K562 (cell line): ENCODE measurements at regions not wholly inside any gene's neighbourhood (a gene's known extent, or its start where the extent isn't known, plus 50 kb on each side); places are given as distances from the start of the nearest gene placed in this dataset.

Experiments
- ATAC-seq: fragments of 200-7000 bp; cut with Tn5 transposase; 3 replicates; pipeline ENCODE4 v1.9.1; 2020; ENCODE audit warnings: moderate library complexity
- BruUV-seq: library from RNA; stranded (reverse); fragments of 400-500 nt; replicated peaks from 2 replicates; lab custom pipeline; 2021; lab: Mats Ljungman, UMichigan
- CTCF ChIA-PET: fragments of 300-600 bp; formaldehyde crosslinking; extraction: SDS; loops from one replicate; lab custom pipeline; 2021; ENCODE audit warnings: low intra/inter-chr PET ratio; lab: Yijun Ruan, JAX
- POLR2A ChIA-PET: fragments of 300-600, 350-650 bp; sonication (Branson Sonifier 250); formaldehyde crosslinking; extraction: SDS; loops from one replicate; lab custom pipeline; 2021; ENCODE audit warnings: antibody characterized with exemption, inconsistent platforms; lab: Yijun Ruan, JAX
- DNase-seq, 4 experiments: peaks; one replicate each; pipeline versions ENCODE4 v3.0.0 to v3.0.0-alpha.2; 2011 to 2018; ENCODE audit warnings: low spot score in 3 of 4, mixed read lengths in 3 of 4; ENCODE audit errors: extremely low read depth in 1 of 4
- FAIRE-seq: peaks from 2 replicates; lab custom pipeline; 2011; peaks lifted over from hg19 to GRCh38; lab: Jason Lieb, UNC
- H2AFZ ChIP-seq: 2 replicates; pipeline ENCODE4 v1.6.0; 2011; ENCODE audit warnings: low read depth, low read length, control low read depth, inconsistent platforms
- H3K27ac ChIP-seq: fragments of 200-600 bp; 3 replicates; pipeline ENCODE4 v1.8.0; 2011; ENCODE audit warnings: low read depth, mild to moderate bottlenecking, control low read depth, inconsistent platforms, low read length, moderate library complexity, mixed read lengths; ENCODE audit errors: extremely low read depth
- H3K27me3 ChIP-seq, 2 experiments: fragments of 300-600 bp in 1 of 2; 2 replicates in 1 of 2; 3 replicates in 1 of 2; pipeline versions ENCODE4 v1.6.0 to v1.8.0; 2011; ENCODE audit warnings: inconsistent platforms in 2 of 2, low read length in 2 of 2, mild to moderate bottlenecking in 1 of 2, mixed read lengths in 1 of 2, moderate library complexity in 1 of 2; ENCODE audit not compliant: control insufficient read depth in 2 of 2, insufficient read depth in 2 of 2
- H3K36me3 ChIP-seq: fragments of 300-600 bp; 3 replicates; pipeline ENCODE4 v1.8.0; 2011; ENCODE audit warnings: mild to moderate bottlenecking, low read length, inconsistent platforms; ENCODE audit not compliant: control insufficient read depth, insufficient read depth
- H3K4me1 ChIP-seq, 2 experiments: fragments of 200-600 bp in 1 of 2; replicated peaks in 1 of 2; 2 replicates in 1 of 2; 3 replicates in 1 of 2; pipeline versions ENCODE4 v1.5.1 to v1.8.0; 2011; ENCODE audit warnings: inconsistent platforms in 2 of 2, low read length in 2 of 2, mild to moderate bottlenecking in 1 of 2, mixed read lengths in 1 of 2, moderate library complexity in 1 of 2; ENCODE audit not compliant: control insufficient read depth in 2 of 2, insufficient read depth in 2 of 2
- H3K4me2 ChIP-seq: 2 replicates; pipeline ENCODE4 v1.6.1; 2011; ENCODE audit warnings: low read length, control low read depth, inconsistent platforms, mixed read lengths; ENCODE audit not compliant: insufficient read depth
- H3K4me3 ChIP-seq: fragments of 200-600 bp; sonication (generic), shearing (Covaris generic); 2 replicates; pipeline ENCODE4 v1.5.1; 2016; ENCODE audit warnings: control low read depth, inconsistent platforms
- H3K79me2 ChIP-seq: fragments of 200-600 bp; 3 replicates; pipeline ENCODE4 v1.8.0; 2011; ENCODE audit warnings: low read length, inconsistent platforms; ENCODE audit not compliant: control insufficient read depth, insufficient read depth
- H3K9ac ChIP-seq, 2 experiments: 2 replicates each; pipeline versions ENCODE4 v1.6.0 to v1.6.1; 2011; ENCODE audit warnings: low read depth in 2 of 2, low read length in 2 of 2, control low read depth in 1 of 2, inconsistent platforms in 1 of 2, mild to moderate bottlenecking in 1 of 2, mixed read lengths in 1 of 2; ENCODE audit not compliant: insufficient read depth in 1 of 2
- H3K9me1 ChIP-seq: one replicate; pipeline ENCODE4 v1.6.0; 2011; ENCODE audit warnings: inconsistent platforms, mild to moderate bottlenecking, low read length, moderate library complexity; ENCODE audit not compliant: control insufficient read depth, insufficient read depth
- H3K9me3 ChIP-seq: replicated peaks from 2 replicates; pipeline ENCODE4 v1.5.1; 2011; ENCODE audit warnings: low read depth, low read length, inconsistent platforms; ENCODE audit not compliant: control insufficient read depth, insufficient read depth
- H4K20me1 ChIP-seq: replicated peaks from 2 replicates; pipeline ENCODE4 v1.6.1; 2011; ENCODE audit warnings: low read length, inconsistent platforms, mixed read lengths; ENCODE audit not compliant: control insufficient read depth, insufficient read depth
- KLF1 ChIP-seq: fragments of 450-650 bp; IDR thresholded peaks from 2 replicates; pipeline ENCODE4 v1.6.1; 2016; ENCODE audit warnings: missing genetic modification characterization, missing compliant biosample characterization
- WGBS: fragments of 100-300 bp; shearing (Covaris generic); methylation state at CpG from one replicate; pipeline ENCODE4 v1.1.6; 2016; ENCODE audit warnings: low coverage, mixed read lengths; ENCODE audit not compliant: insufficient coverage; ENCODE audit errors: missing lambda C conversion rate; 5-methylcytosine and 5-hydroxymethylcytosine counted together
- in situ Hi-C: fragments of 300-500 bp; cut with MboI; formaldehyde crosslinking; loops from 4 replicates; pipeline ENCODE4 v1.15.0; 2018; ENCODE audit warnings: inconsistent platforms, mixed read lengths
- intact Hi-C: fragments of 100-400 bp; cut with micrococcal nuclease; formaldehyde crosslinking; loops from 2 replicates; pipeline ENCODE4 v1.14.2; 2022
- TF ChIP-seq, protein P1 (sequence below), 2 experiments: IDR thresholded peaks; 2 replicates each; pipeline ENCODE4 v1.6.1; 2011; ENCODE audit warnings: borderline replicate concordance in 1 of 2, control low read depth in 1 of 2, low read depth in 1 of 2, low read length in 1 of 2, mild to moderate bottlenecking in 1 of 2, mixed read lengths in 1 of 2, moderate library complexity in 1 of 2; ENCODE audit not compliant: insufficient read depth in 1 of 2, insufficient read length in 1 of 2, poor library complexity in 1 of 2, severe bottlenecking in 1 of 2; ENCODE audit errors: extremely low read depth in 1 of 2

DNA sequence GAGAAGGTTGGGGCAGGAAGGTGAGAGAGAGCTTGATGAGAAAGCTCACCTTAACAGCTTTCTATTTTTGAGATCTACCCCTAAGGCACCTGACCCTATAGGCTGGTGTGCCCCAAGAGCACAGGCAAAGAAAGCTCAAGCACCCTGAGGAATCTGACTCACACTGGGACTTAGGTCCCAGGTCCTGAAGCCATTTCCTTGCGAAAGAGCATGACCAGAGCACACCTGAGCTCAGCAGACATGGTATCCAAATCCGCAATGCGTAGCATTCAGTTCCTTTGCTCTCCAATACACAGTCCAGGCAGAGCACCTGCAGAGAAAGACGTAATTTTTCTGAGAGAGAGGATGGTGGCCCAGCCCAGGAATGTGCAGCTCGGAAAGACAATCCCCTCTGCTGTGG lies 112.1 kb upstream of the LPP start (continued):
- TF ChIP-seq KLF1 (tag) = no peak

DNA sequence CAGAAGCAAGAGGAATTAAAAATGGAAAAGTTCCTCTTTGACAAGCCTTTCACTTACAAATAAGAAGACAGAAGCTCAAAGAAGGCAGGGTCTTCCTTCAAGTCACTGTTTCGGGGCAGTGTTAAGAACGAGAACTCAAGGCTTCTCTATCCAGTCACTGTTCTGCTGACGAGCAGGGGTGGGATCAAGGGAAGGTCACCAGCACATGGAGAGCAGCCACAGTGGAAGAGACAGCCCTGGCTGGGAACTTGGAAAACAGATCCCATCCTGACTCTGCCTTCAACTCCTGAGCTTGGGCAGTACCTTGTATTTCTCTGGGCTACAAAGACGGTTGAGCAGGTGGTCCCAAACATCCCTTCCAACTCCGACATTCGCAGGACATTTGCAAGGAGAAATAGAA lies 111.5 kb upstream of the LPP start:
- ATAC-seq (no peak), FAIRE-seq (no peak), DNase-seq (no peak)
- WGBS = 0% methylated on average over 6 of the region's 6 CpGs
- Histone ChIP-seq H3K9me3 (no peaks in the 10 kb centered on the region), H3K27me3 (no peaks in the 10 kb centered on the region), H3K9ac (no peak overlapping the region), H3K9me1 (no peaks in the 10 kb centered on the region), H3K4me3 (no peak overlapping the region), H3K36me3 (no peaks in the 10 kb centered on the region), H4K20me1 (no peaks in the 10 kb centered on the region; the same call in 1 of the 2 replicates), H3K79me2 (no peaks in the 10 kb centered on the region), H2AFZ (no peak overlapping the region), H3K4me2 (no peak overlapping the region), H3K4me1 (no peaks in the 10 kb centered on the region), H3K27ac (no peak overlapping the region)
- no TSS peak for BruUV-seq
- TF ChIP-seq, protein P1, sequence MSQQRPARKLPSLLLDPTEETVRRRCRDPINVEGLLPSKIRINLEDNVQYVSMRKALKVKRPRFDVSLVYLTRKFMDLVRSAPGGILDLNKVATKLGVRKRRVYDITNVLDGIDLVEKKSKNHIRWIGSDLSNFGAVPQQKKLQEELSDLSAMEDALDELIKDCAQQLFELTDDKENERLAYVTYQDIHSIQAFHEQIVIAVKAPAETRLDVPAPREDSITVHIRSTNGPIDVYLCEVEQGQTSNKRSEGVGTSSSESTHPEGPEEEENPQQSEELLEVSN (IDR thresholded peaks at IDR 0.05; ENCODE audit: borderline replicate concordance in 1 of 2, extremely low read depth in 1 of 2, insufficient read depth in 1 of 2, insufficient read length in 1 of 2, low read depth in 1 of 2, low read length in 1 of 2, poor library complexity in 1 of 2, severe bottlenecking in 1 of 2) = no peak
- CTCF ChIA-PET = no interaction called here
- intact Hi-C loops (loop anchor here (5.0 kb wide), 1 partner anchor 300 kb away; no protein-coding TSS in a partner anchor), in situ Hi-C loops (no loop called here)
- POLR2A ChIA-PET = no interaction called here
